NCI-H1930 (cell line): ENCODE measurements at regions not wholly inside any gene's neighbourhood (a gene's known extent, or its start where the extent isn't known, plus 50 kb on each side); places are given as distances from the start of the nearest gene placed in this dataset.

Experiments used
- DNase-seq, 2 experiments: peaks; one replicate each; lab custom pipeline; 2025; lab: John Stamatoyannopoulos, UW

DNA sequence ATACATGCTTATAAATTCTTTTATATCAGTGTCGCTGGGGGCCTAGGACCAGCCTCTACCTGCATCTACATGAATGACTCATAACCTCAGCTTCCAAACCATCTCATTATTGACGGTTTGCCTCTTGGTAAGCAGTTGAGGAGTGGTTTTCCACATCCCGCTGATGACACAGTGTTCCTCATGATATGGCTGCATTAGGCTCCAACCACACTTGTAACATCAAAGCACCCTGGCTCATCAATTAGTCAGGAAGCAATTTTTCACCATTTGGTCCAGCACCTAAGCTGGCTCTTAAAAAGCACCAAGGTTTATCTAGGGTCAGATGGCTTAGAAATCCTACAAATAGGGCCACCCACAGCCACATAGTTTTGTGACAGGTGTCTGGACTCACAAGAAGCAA is 402.4 kb downstream of the ARHGEF28 start:
- DNase-seq = peak; percentile 34 to 62

DNA sequence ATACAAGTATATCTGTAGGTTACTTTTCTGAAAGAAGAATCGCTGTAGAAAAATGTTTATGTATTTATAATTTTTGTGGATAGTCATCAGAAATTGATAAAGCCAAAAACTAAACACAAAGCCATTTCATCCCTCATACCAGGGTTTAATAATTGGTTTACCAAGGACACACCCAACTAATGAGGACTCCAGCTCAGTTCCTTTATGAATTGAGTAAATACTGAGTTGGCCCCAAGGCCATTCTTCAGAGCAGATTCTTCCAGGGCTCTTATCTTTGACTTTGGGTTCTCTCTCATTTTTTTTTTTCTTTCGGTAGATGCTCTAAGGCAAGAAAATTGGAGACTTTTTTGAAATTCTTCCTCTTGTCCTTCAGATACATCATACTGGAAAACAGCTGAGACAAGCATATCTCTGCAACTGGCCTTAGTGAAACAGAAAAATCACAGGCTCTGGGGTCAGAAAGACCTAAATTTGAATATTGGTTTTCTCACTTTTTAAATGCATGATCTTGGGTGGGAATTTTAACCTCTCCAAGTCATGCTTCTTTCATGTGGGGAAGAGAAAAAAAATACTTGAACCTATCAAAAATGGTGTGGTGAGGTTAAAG is 401.8 kb downstream of the ARHGEF28 start:
- peak; percentile 52 to 54 for DNase-seq

DNA sequence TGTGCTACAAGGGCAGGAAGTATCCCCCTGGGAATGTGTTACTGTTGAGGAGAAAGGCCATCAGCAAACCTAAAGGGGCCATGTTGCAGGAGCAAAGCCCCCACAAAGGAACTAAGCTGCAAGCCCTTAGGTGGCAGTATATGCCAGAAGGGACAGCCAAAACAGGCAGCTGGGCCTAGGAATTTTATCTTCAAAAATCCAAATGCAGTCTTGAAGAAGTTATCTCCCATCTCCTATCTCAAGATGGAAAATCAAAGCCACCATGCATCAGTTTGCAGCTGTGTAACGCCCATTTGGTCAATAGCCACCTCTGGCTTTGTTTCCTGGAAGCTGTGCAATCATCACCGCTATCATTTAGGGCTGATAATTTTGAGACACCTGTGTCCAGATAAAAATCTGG is 400.3 kb downstream of the ARHGEF28 start:
- DNase-seq = peak; percentile 42 to 53

GRCh38 chr5:74021126-74021525 is 395.1 kb downstream of the ARHGEF28 start:
- DNase-seq = no peak

GRCh38 chr5:74020503-74020902 is 394.5 kb downstream of the ARHGEF28 start:
- no peak for DNase-seq

DNA sequence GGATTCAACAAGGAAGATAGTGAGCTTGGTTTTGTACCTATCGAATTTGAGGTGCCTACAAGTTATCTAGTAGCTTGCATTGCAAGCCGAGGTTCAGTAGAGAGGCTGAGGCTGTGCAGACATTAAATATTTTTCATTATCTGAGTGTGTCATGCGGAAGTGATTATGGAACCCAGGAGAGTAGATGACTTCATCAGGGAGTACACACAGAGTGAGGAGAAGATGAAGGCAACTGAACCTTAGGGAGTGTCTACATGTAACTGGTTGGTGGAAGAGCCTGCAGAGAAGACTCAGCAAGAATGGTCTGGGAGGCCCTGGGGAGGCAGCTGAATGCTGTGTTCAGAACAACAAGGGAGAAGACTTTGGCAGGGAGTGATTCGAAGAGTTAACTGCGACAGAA is 393.9 kb downstream of the ARHGEF28 start:
- DNase-seq = no peak

- peak in 1 of 2 experiments; percentile 44 for DNase-seq
These were observed 391.8 kb downstream of the ARHGEF28 start for GRCh38 chr5:74017786-74018211.

GRCh38 chr5:74017112-74017511 is 391.1 kb downstream of the ARHGEF28 start:
- no peak for DNase-seq

DNA sequence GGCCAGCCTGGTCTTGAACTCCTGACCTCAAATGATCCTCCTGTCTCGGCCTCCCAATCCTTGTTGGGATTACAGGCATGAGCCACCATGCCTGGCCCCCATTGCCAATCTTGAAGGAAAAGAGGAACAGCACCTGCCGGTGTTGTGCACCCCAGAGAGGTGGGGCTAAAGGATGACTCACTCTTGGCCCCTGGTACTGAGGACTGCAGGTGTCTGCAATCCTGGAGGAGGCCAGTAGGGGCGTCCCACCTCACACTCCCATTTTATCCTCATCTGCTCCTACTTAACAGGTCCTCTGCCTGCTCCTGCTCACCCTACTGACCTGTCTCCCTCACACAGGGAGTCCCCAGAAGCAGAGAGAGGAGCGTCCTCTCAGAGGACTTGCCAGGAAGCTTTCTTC is 390.4 kb downstream of the ARHGEF28 start:
- no peak for DNase-seq

GRCh38 chr5:74015716-74016115 is 389.7 kb downstream of the ARHGEF28 start:
- DNase-seq = no peak

DNA sequence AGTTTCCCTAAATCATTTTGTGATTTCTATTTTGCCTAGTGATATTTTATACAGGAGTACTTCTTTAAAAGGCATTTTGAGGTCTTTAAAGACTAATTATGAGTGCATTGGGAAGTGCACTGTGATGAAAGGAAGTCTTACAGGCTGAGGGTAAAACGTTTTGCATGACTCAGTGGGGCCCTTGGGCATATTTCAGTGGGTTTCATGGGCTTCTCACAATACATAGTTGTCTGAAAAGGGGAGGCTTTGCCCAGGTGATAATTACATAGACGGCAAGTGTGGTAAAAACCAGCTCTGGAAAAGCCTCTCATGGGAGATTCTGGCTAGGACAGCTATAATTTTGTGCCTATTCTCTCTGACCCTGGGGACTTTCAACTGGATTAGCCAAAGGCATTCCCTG is 387.2 kb downstream of the ARHGEF28 start:
- DNase-seq = peak in 1 of 2 experiments; percentile 29

DNA sequence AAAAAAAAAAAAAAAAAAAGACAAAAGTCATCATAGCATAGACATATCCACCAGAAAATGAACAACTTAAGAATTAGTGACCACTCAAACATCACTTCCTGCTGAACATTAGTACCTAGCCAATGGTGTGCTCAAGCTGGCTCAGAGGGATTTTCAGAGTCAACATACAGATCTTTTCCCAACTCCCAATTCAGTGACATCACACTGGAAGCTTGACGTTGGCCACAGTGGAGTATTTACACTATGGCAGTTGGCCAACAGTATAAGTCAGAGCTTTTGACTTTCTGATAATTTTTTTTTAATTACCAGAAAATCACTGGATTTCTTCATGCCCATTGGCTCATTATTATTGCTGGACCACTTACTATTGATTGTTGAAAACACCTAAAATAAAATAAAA is 383.5 kb downstream of the ARHGEF28 start:
- DNase-seq = no peak

GRCh38 chr5:74007193-74007592 is 381.2 kb downstream of the ARHGEF28 start:
- no peak for DNase-seq

GRCh38 chr5:73999297-73999696 is 373.3 kb downstream of the ARHGEF28 start:
- DNase-seq = peak; percentile 54 to 59

- DNase-seq = peak; percentile 86 to 87
These were observed 372.5 kb downstream of the ARHGEF28 start for GRCh38 chr5:73998489-73998888.

DNA sequence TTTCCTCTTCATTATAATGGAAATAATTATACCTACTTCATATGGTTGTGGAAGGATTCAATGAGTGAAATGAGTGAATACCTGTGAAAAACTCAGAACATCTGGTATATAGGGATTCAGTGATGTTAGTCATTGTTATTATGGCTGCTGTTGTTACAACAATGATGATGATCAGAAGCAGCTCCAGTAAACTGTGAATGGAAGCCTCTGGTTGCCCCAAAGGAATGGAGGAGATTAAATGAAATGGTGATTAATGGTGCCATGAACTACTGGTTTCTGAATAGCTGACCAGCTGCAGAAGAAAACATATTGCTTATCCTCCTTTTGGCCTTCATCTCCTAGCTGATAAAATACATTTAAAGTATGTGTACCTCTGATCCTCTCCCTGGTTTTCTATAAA is 372.0 kb downstream of the ARHGEF28 start:
- peak; percentile 59 to 63 for DNase-seq

GRCh38 chr5:73996151-73996755 is 370.3 kb downstream of the ARHGEF28 start:
- peak in 1 of 2 experiments; percentile 19 for DNase-seq

DNA sequence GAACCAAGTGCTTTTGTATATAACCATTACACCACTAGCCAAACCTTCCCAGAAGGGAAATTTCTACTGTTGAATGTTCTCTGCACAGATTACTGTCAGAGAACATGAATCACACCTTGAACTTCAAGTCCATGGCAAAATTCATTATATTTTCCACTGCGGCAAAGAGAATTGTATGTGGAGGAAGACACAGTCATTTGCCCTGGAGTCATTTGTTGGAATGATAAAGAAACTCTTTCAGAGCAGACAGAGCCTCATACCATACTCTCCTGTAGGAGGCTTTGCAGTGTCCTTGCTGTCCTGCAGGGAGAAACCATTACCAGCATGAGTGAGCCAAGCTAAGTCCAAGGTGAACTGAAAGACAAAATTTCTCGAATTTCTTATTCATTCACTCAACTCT is 369.0 kb downstream of the ARHGEF28 start:
- no peak for DNase-seq
